ENCODE measurements at regions not wholly inside any gene's neighbourhood (a gene's known extent, or its start where the extent isn't known, plus 50 kb on each side); places are given as distances from the start of the nearest gene placed in this dataset.

DNA sequence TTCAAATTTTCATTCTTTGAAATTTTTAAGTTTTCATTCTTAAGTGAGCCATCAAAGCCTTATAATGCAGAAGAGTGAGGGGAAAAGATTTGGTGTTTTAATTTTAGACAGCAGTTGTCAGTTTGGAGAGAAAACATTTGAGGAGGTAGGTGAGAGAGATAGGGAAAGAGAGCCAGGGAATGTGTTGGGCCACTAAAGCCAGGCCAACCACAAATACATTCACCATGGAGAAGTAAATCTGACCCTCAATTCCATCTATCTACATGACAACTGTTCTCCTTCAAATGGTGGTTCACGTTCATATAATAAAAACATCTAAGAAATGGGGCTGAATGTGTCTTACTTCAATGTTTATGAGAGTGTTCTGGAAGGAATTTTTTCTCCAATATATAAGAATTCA lies 553.0 kb upstream of the SYT4 start (continued):
- TF ChIP-seq ZNF670 (tag by site-specific recombination; IDR thresholded peaks at IDR 0.05; ENCODE audit: low read depth) (no peak), ZNF174 (tag by site-specific recombination; IDR thresholded peaks at IDR 0.05) (no peak), FEZF1 (tag by site-specific recombination; IDR thresholded peaks at IDR 0.05) (no peak), ZFHX2 (tag by site-specific recombination; conservative IDR thresholded peaks at IDR 0.05) (no peak), ZNF366 (tag by site-specific recombination; conservative IDR thresholded peaks at IDR 0.05) (no peak), ZNF23 (tag by site-specific recombination; IDR thresholded peaks at IDR 0.05; ENCODE audit: borderline replicate concordance) (no peak), ZNF626 (tag by site-specific recombination; IDR thresholded peaks at IDR 0.05) (no peak)
- TF ChIP-seq, protein P1, sequence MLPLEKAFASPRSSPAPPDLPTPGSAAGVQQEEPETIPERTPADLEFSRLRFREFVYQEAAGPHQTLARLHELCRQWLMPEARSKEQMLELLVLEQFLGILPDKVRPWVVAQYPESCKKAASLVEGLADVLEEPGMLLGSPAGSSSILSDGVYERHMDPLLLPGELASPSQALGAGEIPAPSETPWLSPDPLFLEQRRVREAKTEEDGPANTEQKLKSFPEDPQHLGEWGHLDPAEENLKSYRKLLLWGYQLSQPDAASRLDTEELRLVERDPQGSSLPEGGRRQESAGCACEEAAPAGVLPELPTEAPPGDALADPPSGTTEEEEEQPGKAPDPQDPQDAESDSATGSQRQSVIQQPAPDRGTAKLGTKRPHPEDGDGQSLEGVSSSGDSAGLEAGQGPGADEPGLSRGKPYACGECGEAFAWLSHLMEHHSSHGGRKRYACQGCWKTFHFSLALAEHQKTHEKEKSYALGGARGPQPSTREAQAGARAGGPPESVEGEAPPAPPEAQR (tag by site-specific recombination; IDR thresholded peaks at IDR 0.05), result no peak
- TF ChIP-seq, protein P2, sequence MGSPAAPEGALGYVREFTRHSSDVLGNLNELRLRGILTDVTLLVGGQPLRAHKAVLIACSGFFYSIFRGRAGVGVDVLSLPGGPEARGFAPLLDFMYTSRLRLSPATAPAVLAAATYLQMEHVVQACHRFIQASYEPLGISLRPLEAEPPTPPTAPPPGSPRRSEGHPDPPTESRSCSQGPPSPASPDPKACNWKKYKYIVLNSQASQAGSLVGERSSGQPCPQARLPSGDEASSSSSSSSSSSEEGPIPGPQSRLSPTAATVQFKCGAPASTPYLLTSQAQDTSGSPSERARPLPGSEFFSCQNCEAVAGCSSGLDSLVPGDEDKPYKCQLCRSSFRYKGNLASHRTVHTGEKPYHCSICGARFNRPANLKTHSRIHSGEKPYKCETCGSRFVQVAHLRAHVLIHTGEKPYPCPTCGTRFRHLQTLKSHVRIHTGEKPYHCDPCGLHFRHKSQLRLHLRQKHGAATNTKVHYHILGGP (tag by site-specific recombination; IDR thresholded peaks at IDR 0.05), result no peak

DNA sequence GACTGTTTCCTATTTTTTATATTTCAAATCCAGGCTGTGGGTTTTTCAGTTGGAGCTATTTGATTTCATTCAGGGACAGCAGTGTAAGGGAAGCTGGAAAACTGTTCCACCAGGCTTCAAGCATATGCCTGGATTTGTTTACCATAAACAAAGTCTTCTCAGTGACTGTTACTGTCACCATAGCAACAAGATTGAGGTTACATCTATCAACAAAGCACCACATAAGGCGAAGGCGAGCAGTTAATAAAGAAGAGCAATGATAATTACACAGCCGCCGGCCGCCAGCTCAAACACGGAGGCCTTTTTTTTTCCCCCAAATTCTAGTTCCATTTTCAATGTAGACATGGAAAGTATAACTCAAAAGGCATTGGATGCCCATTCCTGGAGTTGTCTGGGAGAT lies 553.7 kb upstream of the SYT4 start:
- Histone ChIP-seq H3K27ac (ENCODE audit: extremely low read depth, low read depth, low read length) (no peak overlapping the region), H3K4me1 (ENCODE audit: control insufficient read depth, insufficient read depth, low read length) (no peaks in the 10 kb centered on the region), H3K36me3 (ENCODE audit: control insufficient read depth in 2 of 2, insufficient read depth in 1 of 2, low read length in 2 of 2) (no peaks in the 10 kb centered on the region), H3K9me3 (ENCODE audit: control insufficient read depth, insufficient read depth, low read depth, low read length) (no peaks in the 10 kb centered on the region), H3K4me3 (ENCODE audit: low read depth, low read length) (no peak overlapping the region)
- TF ChIP-seq ZNF350 (tag by site-specific recombination; IDR thresholded peaks at IDR 0.05), result no peak
- TF ChIP-seq, protein P3, sequence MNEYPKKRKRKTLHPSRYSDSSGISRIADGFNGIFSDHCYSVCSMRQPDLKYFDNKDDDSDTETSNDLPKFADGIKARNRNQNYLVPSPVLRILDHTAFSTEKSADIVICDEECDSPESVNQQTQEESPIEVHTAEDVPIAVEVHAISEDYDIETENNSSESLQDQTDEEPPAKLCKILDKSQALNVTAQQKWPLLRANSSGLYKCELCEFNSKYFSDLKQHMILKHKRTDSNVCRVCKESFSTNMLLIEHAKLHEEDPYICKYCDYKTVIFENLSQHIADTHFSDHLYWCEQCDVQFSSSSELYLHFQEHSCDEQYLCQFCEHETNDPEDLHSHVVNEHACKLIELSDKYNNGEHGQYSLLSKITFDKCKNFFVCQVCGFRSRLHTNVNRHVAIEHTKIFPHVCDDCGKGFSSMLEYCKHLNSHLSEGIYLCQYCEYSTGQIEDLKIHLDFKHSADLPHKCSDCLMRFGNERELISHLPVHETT (tag by site-specific recombination; IDR thresholded peaks at IDR 0.05), result no peak
- no peak for TF ChIP-seq ZNF146 (tag by site-specific recombination; IDR thresholded peaks at IDR 0.05)
- TF ChIP-seq ZNF121 (tag by site-specific recombination; IDR thresholded peaks at IDR 0.05), result no peak
- TF ChIP-seq, protein P4, sequence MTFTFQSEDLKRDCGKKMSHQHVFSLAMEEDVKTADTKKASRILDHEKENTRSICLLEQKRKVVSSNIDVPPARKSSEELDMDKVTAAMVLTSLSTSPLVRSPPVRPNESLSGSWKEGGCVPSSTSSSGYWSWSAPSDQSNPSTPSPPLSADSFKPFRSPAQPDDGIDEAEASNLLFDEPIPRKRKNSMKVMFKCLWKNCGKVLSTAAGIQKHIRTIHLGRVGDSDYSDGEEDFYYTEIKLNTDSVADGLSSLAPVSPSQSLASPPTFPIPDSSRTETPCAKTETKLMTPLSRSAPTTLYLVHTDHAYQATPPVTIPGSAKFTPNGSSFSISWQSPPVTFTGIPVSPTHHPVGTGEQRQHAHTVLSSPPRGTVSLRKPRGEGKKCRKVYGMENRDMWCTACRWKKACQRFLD (tag by site-specific recombination; IDR thresholded peaks at IDR 0.05), result no peak
- no peak for TF ChIP-seq TRIM28 (IDR thresholded peaks at IDR 0.05; ENCODE audit: borderline replicate concordance, low read length)
- no peak for TF ChIP-seq ZXDB (tag by site-specific recombination; IDR thresholded peaks at IDR 0.05)
- TF ChIP-seq GLIS2 (tag by site-specific recombination; IDR thresholded peaks at IDR 0.05), result no peak
- TF ChIP-seq, protein P5, sequence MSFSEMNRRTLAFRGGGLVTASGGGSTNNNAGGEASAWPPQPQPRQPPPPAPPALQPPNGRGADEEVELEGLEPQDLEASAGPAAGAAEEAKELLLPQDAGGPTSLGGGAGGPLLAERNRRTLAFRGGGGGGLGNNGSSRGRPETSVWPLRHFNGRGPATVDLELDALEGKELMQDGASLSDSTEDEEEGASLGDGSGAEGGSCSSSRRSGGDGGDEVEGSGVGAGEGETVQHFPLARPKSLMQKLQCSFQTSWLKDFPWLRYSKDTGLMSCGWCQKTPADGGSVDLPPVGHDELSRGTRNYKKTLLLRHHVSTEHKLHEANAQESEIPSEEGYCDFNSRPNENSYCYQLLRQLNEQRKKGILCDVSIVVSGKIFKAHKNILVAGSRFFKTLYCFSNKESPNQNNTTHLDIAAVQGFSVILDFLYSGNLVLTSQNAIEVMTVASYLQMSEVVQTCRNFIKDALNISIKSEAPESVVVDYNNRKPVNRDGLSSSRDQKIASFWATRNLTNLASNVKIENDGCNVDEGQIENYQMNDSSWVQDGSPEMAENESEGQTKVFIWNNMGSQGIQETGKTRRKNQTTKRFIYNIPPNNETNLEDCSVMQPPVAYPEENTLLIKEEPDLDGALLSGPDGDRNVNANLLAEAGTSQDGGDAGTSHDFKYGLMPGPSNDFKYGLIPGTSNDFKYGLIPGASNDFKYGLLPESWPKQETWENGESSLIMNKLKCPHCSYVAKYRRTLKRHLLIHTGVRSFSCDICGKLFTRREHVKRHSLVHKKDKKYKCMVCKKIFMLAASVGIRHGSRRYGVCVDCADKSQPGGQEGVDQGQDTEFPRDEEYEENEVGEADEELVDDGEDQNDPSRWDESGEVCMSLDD (tag by site-specific recombination; IDR thresholded peaks at IDR 0.05), result no peak
- no peak for TF ChIP-seq ZNF366 (tag by site-specific recombination; conservative IDR thresholded peaks at IDR 0.05)
- no peak for TF ChIP-seq ZNF175 (tag by site-specific recombination; IDR thresholded peaks at IDR 0.05)
- no peak for TF ChIP-seq ZNF777 (tag by site-specific recombination; IDR thresholded peaks at IDR 0.05; ENCODE audit: borderline replicate concordance)
- TF ChIP-seq, protein P2 (tag by site-specific recombination; IDR thresholded peaks at IDR 0.05), result no peak
- POLR2A ChIA-PET, result no interaction called here
- CTCF ChIA-PET, result interaction anchor here (0.5 kb wide), 1 partner anchor 234 kb away, joined by 3 read pairs; no protein-coding TSS in a partner anchor

Data from HEK293 (cell line).